ENCODE measurements at regions not wholly inside any gene's neighbourhood (a gene's known extent, or its start where the extent isn't known, plus 50 kb on each side); places are given as distances from the start of the nearest gene placed in this dataset.

DNA sequence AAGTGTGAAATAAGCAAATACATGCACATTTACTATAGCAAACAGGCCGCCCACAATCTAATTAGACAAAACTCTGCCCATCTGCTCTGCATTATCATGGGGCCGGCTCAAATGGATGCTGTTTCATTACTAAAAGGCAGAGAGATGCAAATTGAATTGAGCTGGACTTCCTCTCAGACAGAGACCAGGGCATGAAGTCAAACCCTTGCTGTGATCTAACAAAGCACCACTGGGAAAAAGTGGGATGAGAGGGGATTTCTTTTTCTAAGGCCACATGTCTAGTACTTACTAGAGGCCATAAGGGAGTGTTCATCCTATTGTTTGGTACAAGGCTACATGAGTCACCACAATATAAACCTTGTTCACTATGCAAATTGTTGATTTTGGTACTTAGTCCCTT, 614.7 kb downstream of the ISL1 start:
- TF ChIP-seq POLR2AphosphoS5 (IDR thresholded peaks at IDR 0.05) (no peak), EP300 (IDR thresholded peaks at IDR 0.05; ENCODE audit: low read depth) (no peak), POLR2A (IDR thresholded peaks at IDR 0.05) (no peak)
- TF ChIP-seq, protein P1, sequence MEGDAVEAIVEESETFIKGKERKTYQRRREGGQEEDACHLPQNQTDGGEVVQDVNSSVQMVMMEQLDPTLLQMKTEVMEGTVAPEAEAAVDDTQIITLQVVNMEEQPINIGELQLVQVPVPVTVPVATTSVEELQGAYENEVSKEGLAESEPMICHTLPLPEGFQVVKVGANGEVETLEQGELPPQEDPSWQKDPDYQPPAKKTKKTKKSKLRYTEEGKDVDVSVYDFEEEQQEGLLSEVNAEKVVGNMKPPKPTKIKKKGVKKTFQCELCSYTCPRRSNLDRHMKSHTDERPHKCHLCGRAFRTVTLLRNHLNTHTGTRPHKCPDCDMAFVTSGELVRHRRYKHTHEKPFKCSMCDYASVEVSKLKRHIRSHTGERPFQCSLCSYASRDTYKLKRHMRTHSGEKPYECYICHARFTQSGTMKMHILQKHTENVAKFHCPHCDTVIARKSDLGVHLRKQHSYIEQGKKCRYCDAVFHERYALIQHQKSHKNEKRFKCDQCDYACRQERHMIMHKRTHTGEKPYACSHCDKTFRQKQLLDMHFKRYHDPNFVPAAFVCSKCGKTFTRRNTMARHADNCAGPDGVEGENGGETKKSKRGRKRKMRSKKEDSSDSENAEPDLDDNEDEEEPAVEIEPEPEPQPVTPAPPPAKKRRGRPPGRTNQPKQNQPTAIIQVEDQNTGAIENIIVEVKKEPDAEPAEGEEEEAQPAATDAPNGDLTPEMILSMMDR (IDR thresholded peaks at IDR 0.05) = no peak
